H1 (cell line): ENCODE measurements at regions not wholly inside any gene's neighbourhood (a gene's known extent, or its start where the extent isn't known, plus 50 kb on each side); places are given as distances from the start of the nearest gene placed in this dataset.

Experiments
- CTCF ChIA-PET: fragments of 300-600 bp; sonication (Branson Sonifier 250); formaldehyde crosslinking; loops from one replicate; lab custom pipeline; 2021; ENCODE audit not compliant: partially characterized antibody; lab: Charles Lee
- POLR2A ChIA-PET: fragments of 300-600 bp; sonication (Branson Sonifier 250); formaldehyde crosslinking; loops from one replicate; lab custom pipeline; 2021; ENCODE audit warnings: inconsistent platforms; ENCODE audit not compliant: partially characterized antibody; lab: Charles Lee
- DNase-seq, 2 experiments: peaks; one replicate each; pipeline versions ENCODE4 v3.0.0 to v3.0.0-alpha.2; 2010 to 2022; ENCODE audit warnings: low spot score in 2 of 2, low read depth in 1 of 2, mixed read lengths in 1 of 2
- FAIRE-seq: peaks from 2 replicates; lab custom pipeline; 2011; peaks lifted over from hg19 to GRCh38; lab: Jason Lieb, UNC
- H2AFZ ChIP-seq: 2 replicates; pipeline ENCODE4 v1.8.1; 2012; ENCODE audit warnings: low read length, inconsistent platforms
- H2AK5ac ChIP-seq: 2 replicates; pipeline ENCODE4 v1.6.1; 2013; ENCODE audit warnings: low read depth, low read length
- H2BK120ac ChIP-seq: replicated peaks from 2 replicates; pipeline ENCODE3; 2013; ENCODE audit warnings: low read depth, low read length, inconsistent platforms
- H2BK12ac ChIP-seq: 2 replicates; pipeline ENCODE4 v1.6.1; 2013; ENCODE audit warnings: low read depth, low read length
- H2BK15ac ChIP-seq: 2 replicates; pipeline ENCODE4 v1.6.1; 2013; ENCODE audit warnings: low read length
- H2BK20ac ChIP-seq: 2 replicates; pipeline ENCODE4 v1.6.1; 2013; ENCODE audit warnings: low read length
- H2BK5ac ChIP-seq: 2 replicates; pipeline ENCODE4 v1.6.1; 2013; ENCODE audit warnings: low read depth, low read length
- H3K14ac ChIP-seq: 2 replicates; pipeline ENCODE4 v1.6.1; 2013; ENCODE audit warnings: inconsistent platforms; ENCODE audit not compliant: insufficient read length
- H3K18ac ChIP-seq: 2 replicates; pipeline ENCODE4 v1.6.1; 2013; ENCODE audit warnings: low read length; ENCODE audit errors: extremely low read depth
- H3K23ac ChIP-seq: 2 replicates; pipeline ENCODE4 v1.6.1; 2013; ENCODE audit warnings: inconsistent platforms; ENCODE audit not compliant: insufficient read length
- H3K23me2 ChIP-seq: 2 replicates; pipeline ENCODE4 v1.6.1; 2013; ENCODE audit warnings: low read depth, low read length
- H3K27ac ChIP-seq: 2 replicates; pipeline ENCODE4 v1.6.1; 2011; ENCODE audit warnings: low read depth, low read length, inconsistent platforms
- H3K27me3 ChIP-seq, 4 experiments: replicated peaks in 1 of 4; 1 replicate in 1 of 4; 2 replicates in 3 of 4; pipeline versions ENCODE4 v1.6.1 to v1.8.1; 2011 to 2013; ENCODE audit warnings: low read length in 3 of 4, mild to moderate bottlenecking in 3 of 4, inconsistent platforms in 2 of 4, mixed read lengths in 2 of 4, moderate library complexity in 1 of 4; ENCODE audit not compliant: control insufficient read depth in 3 of 4, insufficient read depth in 3 of 4; ENCODE audit errors: extremely low read depth in 1 of 4
- H3K36me3 ChIP-seq, 4 experiments: 2 replicates each; pipeline versions ENCODE4 v1.6.1 to v1.8.1; 2011 to 2013; ENCODE audit warnings: mild to moderate bottlenecking in 4 of 4, low read length in 3 of 4, moderate library complexity in 2 of 4, control low read depth in 1 of 4, inconsistent platforms in 1 of 4; ENCODE audit not compliant: insufficient read depth in 4 of 4, control insufficient read depth in 2 of 4
- H3K4ac ChIP-seq: replicated peaks from 2 replicates; pipeline ENCODE3; 2013; ENCODE audit warnings: low read length, low read depth, mixed read lengths, inconsistent platforms; ENCODE audit not compliant: insufficient read length
- H3K4me1 ChIP-seq, 4 experiments: replicated peaks in 1 of 4; 1 replicate in 1 of 4; 2 replicates in 3 of 4; pipeline versions ENCODE4 v1.6.1 to v1.8.1; 2011 to 2013; ENCODE audit warnings: low read length in 3 of 4, inconsistent platforms in 2 of 4, mixed read lengths in 1 of 4; ENCODE audit not compliant: insufficient read depth in 4 of 4, control insufficient read depth in 3 of 4
- H3K4me2 ChIP-seq, 2 experiments: 2 replicates each; pipeline versions ENCODE4 v1.6.1 to v1.8.1; 2011 to 2013; ENCODE audit warnings: low read depth in 2 of 2, low read length in 2 of 2, control low read depth in 1 of 2, inconsistent platforms in 1 of 2, mild to moderate bottlenecking in 1 of 2; ENCODE audit not compliant: insufficient read depth in 1 of 2
- H3K4me3 ChIP-seq, 4 experiments: fragments of 200-600, 300-600 bp in 1 of 4; sonication (generic), shearing (Covaris generic), sonication (Bioruptor Twin) in 1 of 4; 2 replicates each; pipeline versions ENCODE4 v1.5.1 to v1.8.1; 2011 to 2016; ENCODE audit warnings: low read length in 4 of 4, low read depth in 3 of 4, control low read depth in 2 of 4, inconsistent platforms in 2 of 4, mild to moderate bottlenecking in 2 of 4, mixed read lengths in 1 of 4, moderate library complexity in 1 of 4; ENCODE audit not compliant: insufficient read depth in 2 of 4; ENCODE audit errors: extremely low read depth in 1 of 4
- H3K56ac ChIP-seq: replicated peaks from 2 replicates; pipeline ENCODE3; 2013; ENCODE audit warnings: low read depth, mild to moderate bottlenecking, mixed read lengths, low read length, inconsistent platforms; ENCODE audit not compliant: insufficient read length
- H3K79me1 ChIP-seq: 2 replicates; pipeline ENCODE4 v1.6.1; 2013; ENCODE audit warnings: low read depth, low read length, control low read depth
- H3K79me2 ChIP-seq, 2 experiments: 2 replicates each; pipeline versions ENCODE4 v1.6.1 to v1.8.1; 2012 to 2013; ENCODE audit warnings: low read length in 2 of 2, mild to moderate bottlenecking in 2 of 2, inconsistent platforms in 1 of 2; ENCODE audit not compliant: insufficient read depth in 2 of 2, control insufficient read depth in 1 of 2
- H3K9ac ChIP-seq, 4 experiments: replicated peaks in 1 of 4; 1 replicate in 1 of 4; 2 replicates in 3 of 4; pipeline versions ENCODE4 v1.6.1 to v1.8.1; 2011 to 2013; ENCODE audit warnings: low read depth in 3 of 4, low read length in 3 of 4, control low read depth in 2 of 4, mild to moderate bottlenecking in 2 of 4, moderate library complexity in 2 of 4, inconsistent platforms in 1 of 4; ENCODE audit errors: extremely low read depth in 1 of 4
- H3K9me3 ChIP-seq, 2 experiments: 2 replicates each; pipeline versions ENCODE4 v1.6.1 to v1.8.1; 2012 to 2013; ENCODE audit warnings: mild to moderate bottlenecking in 2 of 2, moderate library complexity in 2 of 2, control low read depth in 1 of 2, inconsistent platforms in 1 of 2, low read depth in 1 of 2, low read length in 1 of 2, mixed read lengths in 1 of 2; ENCODE audit not compliant: insufficient read depth in 2 of 2
- H4K20me1 ChIP-seq, 2 experiments: replicated peaks in 1 of 2; 2 replicates each; pipeline versions ENCODE3 to v1.8.1; 2011 to 2013; ENCODE audit warnings: inconsistent platforms in 2 of 2, low read length in 2 of 2, mild to moderate bottlenecking in 1 of 2; ENCODE audit not compliant: insufficient read depth in 2 of 2, control insufficient read depth in 1 of 2
- H4K5ac ChIP-seq: 2 replicates; pipeline ENCODE4 v1.6.1; 2013; ENCODE audit warnings: low read length, low read depth, mixed read lengths, inconsistent platforms; ENCODE audit not compliant: insufficient read length
- H4K8ac ChIP-seq: 2 replicates; pipeline ENCODE4 v1.8.0; 2013; ENCODE audit warnings: mild to moderate bottlenecking, moderate library complexity, low read length, inconsistent platforms; ENCODE audit not compliant: insufficient read depth; ENCODE audit errors: extremely low read depth
- H4K91ac ChIP-seq: replicated peaks from 2 replicates; pipeline ENCODE3; 2013; ENCODE audit warnings: low read length, mixed read lengths, inconsistent platforms; ENCODE audit not compliant: insufficient read length
- CEBPB ChIP-seq: IDR thresholded peaks from 2 replicates; pipeline ENCODE4 v1.6.1; 2012; ENCODE audit warnings: low read depth, low read length
- CREB1 ChIP-seq: IDR thresholded peaks from 2 replicates; pipeline ENCODE4 v1.6.1; 2012; ENCODE audit warnings: inconsistent platforms
- EP300 ChIP-seq, 2 experiments: IDR thresholded peaks; 1 replicate in 1 of 2; 2 replicates in 1 of 2; pipeline ENCODE4 v1.6.1; 2011 to 2012; ENCODE audit warnings: low read depth in 2 of 2, low read length in 2 of 2, mild to moderate bottlenecking in 2 of 2, borderline replicate concordance in 1 of 2, inconsistent platforms in 1 of 2, moderate library complexity in 1 of 2
- HDAC6 ChIP-seq: IDR thresholded peaks from one replicate; pipeline ENCODE4 v1.7.1; 2012; ENCODE audit warnings: low read depth, mild to moderate bottlenecking, inconsistent platforms, low read length, moderate library complexity
- POLR2A ChIP-seq, 2 experiments: IDR thresholded peaks; 1 replicate in 1 of 2; 2 replicates in 1 of 2; pipeline ENCODE4 v1.6.1; 2011; ENCODE audit warnings: low read depth in 2 of 2, low read length in 2 of 2, mild to moderate bottlenecking in 2 of 2; ENCODE audit errors: control extremely low read depth in 1 of 2
- SIN3A ChIP-seq, 2 experiments: IDR thresholded peaks in 1 of 2; conservative IDR thresholded peaks in 1 of 2; 2 replicates each; pipeline ENCODE4 v1.6.1; 2011 to 2012; ENCODE audit warnings: low read length in 2 of 2, improper control_type of control experiment in 1 of 2, low read depth in 1 of 2, mild to moderate bottlenecking in 1 of 2
- SIRT6 ChIP-seq: IDR thresholded peaks from one replicate; pipeline ENCODE4 v1.7.1; 2012; ENCODE audit warnings: low read length, inconsistent platforms
- SIX5 ChIP-seq: IDR thresholded peaks from 2 replicates; pipeline ENCODE4 v1.6.1; 2011; ENCODE audit warnings: mild to moderate bottlenecking, low read depth, low read length
- SUZ12 ChIP-seq: fragments of 200-600 bp; sonication (generic); IDR thresholded peaks from 2 replicates; pipeline ENCODE4 v1.6.1; 2012; ENCODE audit warnings: mild to moderate bottlenecking, inconsistent platforms, low read length, moderate library complexity, mixed read lengths
- WGBS, 2 experiments: shearing (Covaris generic) in 1 of 2; methylation state at CpG; one replicate each; pipeline versions ENCODE4 v1.1.6 to v1.1.7; 2013 to 2015; ENCODE audit warnings: low lambda C conversion rate in 2 of 2, mixed read lengths in 2 of 2, inconsistent platforms in 1 of 2, low coverage in 1 of 2, missing lambda C conversion rate in 1 of 2; ENCODE audit not compliant: insufficient replicate concordance in 2 of 2, insufficient coverage in 1 of 2, insufficient read length in 1 of 2; ENCODE audit errors: extremely low coverage in 1 of 2, missing lambda C conversion rate in 1 of 2; 5-methylcytosine and 5-hydroxymethylcytosine counted together
- TF ChIP-seq, protein P1 (sequence below): IDR thresholded peaks from 2 replicates; pipeline ENCODE4 v1.6.1; 2012; ENCODE audit warnings: inconsistent platforms

GRCh38 chr16:85981826-85982562 is 83.0 kb downstream of the IRF8 start:
- Histone ChIP-seq H2BK5ac (no peak overlapping the region), H2BK20ac (no peak overlapping the region), H3K36me3 (no peaks in the 10 kb centered on the region), H3K14ac (no peak overlapping the region), H2AFZ (no peak overlapping the region), H3K23me2 (no peaks in the 10 kb centered on the region), H4K8ac (no peak overlapping the region), H3K9me3 (no peaks in the 10 kb centered on the region), H3K9ac (no peak overlapping the region), H3K27me3 (no peaks in the 10 kb centered on the region), H2BK120ac (no peak overlapping the region), H3K79me1 (no peaks in the 10 kb centered on the region), H2AK5ac (no peak overlapping the region), H3K4me1 (no peaks in the 10 kb centered on the region), H3K18ac (no peak overlapping the region), H4K91ac (no peak overlapping the region), H3K56ac (no peak overlapping the region), H4K20me1 (no peaks in the 10 kb centered on the region), H3K4me3 (no peak overlapping the region), H2BK12ac (no peak overlapping the region), H2BK15ac (no peak overlapping the region), H3K79me2 (no peaks in the 10 kb centered on the region), H3K4me2 (no peak overlapping the region), H4K5ac (no peak overlapping the region), H3K23ac (no peak overlapping the region), H3K27ac (no peak overlapping the region), H3K4ac (no peak overlapping the region)
- 90% methylated on average over 11 of the region's 16 CpGs; no CpG with 5 or more reads in 1 of the 2 experiments for WGBS, 2 experiments
- TF ChIP-seq SUZ12, result no peak
- TF ChIP-seq CEBPB, result no peak
- no peak for TF ChIP-seq SIRT6
- no peak for TF ChIP-seq CREB1
- no peak for TF ChIP-seq POLR2A (IDR thresholded peaks at IDR 0.05; ENCODE audit: control extremely low read depth in 1 of 2, low read depth in 2 of 2, low read length in 2 of 2)
- no peak for TF ChIP-seq SIN3A (conservative IDR thresholded peaks at IDR 0.05 in 1 of 2, IDR thresholded peaks at IDR 0.05 in 1 of 2; ENCODE audit: low read depth in 1 of 2, low read length in 2 of 2)
- TF ChIP-seq HDAC6, result no peak
- no peak for TF ChIP-seq SIX5
- TF ChIP-seq EP300 (IDR thresholded peaks at IDR 0.05; ENCODE audit: borderline replicate concordance in 1 of 2, low read depth in 2 of 2, low read length in 2 of 2), result no peak
- TF ChIP-seq, protein P1, sequence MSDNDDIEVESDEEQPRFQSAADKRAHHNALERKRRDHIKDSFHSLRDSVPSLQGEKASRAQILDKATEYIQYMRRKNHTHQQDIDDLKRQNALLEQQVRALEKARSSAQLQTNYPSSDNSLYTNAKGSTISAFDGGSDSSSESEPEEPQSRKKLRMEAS, result no peak
- DNase-seq (no peak), FAIRE-seq (no peak)
- CTCF ChIA-PET, result interaction anchor here (1.0 to 18.2 kb wide), 9 partner anchors 9 to 163 kb away, joined by 3 to 319 read pairs (median 5); no protein-coding TSS in a partner anchor
- POLR2A ChIA-PET, result no interaction called here
